ENCODE measurements at regions not wholly inside any gene's neighbourhood (a gene's known extent, or its start where the extent isn't known, plus 50 kb on each side); places are given as distances from the start of the nearest gene placed in this dataset.

- TF ChIP-seq, protein P1, sequence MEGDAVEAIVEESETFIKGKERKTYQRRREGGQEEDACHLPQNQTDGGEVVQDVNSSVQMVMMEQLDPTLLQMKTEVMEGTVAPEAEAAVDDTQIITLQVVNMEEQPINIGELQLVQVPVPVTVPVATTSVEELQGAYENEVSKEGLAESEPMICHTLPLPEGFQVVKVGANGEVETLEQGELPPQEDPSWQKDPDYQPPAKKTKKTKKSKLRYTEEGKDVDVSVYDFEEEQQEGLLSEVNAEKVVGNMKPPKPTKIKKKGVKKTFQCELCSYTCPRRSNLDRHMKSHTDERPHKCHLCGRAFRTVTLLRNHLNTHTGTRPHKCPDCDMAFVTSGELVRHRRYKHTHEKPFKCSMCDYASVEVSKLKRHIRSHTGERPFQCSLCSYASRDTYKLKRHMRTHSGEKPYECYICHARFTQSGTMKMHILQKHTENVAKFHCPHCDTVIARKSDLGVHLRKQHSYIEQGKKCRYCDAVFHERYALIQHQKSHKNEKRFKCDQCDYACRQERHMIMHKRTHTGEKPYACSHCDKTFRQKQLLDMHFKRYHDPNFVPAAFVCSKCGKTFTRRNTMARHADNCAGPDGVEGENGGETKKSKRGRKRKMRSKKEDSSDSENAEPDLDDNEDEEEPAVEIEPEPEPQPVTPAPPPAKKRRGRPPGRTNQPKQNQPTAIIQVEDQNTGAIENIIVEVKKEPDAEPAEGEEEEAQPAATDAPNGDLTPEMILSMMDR (IDR thresholded peaks at IDR 0.05): no peak
- TF ChIP-seq POLR2AphosphoS5 (IDR thresholded peaks at IDR 0.05; ENCODE audit: insufficient read depth in 1 of 2, low read depth in 1 of 2) (no peak), POLR2A (IDR thresholded peaks at IDR 0.05) (no peak)
Measured at GRCh38 chrX:80573275-80573674, 153.0 kb downstream of the TENT5D start.
